ENCODE measurements at regions not wholly inside any gene's neighbourhood (a gene's known extent, or its start where the extent isn't known, plus 50 kb on each side); places are given as distances from the start of the nearest gene placed in this dataset.

DNA sequence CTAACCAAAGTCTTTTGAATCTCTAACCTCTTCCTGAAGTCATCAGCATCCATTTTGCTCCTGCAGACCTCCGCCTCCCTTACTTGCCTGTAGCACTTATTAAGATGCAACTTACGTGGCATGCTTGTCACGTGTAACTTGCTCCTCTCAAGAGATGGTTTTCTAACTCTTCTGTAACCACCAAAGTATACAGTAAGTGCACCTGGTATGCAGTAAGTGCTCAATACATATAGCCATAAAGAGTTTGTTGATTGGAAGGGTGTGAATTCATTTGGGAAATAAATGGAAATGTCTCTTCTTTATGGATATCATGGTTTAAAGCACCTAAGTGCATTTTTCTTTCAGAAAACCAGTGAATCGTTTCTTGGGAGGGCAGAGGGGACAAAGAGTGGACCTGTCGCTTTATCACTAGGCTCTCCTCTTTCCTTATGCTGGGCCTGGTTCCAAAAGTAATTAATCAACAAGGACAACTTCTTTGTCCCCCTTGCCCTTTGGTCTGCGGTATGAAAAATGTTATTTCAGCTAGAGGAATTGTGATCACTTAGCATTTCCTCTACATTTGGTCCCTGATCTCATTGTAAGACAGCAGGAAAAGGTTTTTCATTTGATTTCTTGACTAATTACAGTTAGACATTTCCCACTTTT is 370.0 kb upstream of the SPRED2 start:
- H3K4me3 ChIP-seq (ENCODE audit: low read depth, low read length), result no peak overlapping the region
- TF ChIP-seq, protein P1, sequence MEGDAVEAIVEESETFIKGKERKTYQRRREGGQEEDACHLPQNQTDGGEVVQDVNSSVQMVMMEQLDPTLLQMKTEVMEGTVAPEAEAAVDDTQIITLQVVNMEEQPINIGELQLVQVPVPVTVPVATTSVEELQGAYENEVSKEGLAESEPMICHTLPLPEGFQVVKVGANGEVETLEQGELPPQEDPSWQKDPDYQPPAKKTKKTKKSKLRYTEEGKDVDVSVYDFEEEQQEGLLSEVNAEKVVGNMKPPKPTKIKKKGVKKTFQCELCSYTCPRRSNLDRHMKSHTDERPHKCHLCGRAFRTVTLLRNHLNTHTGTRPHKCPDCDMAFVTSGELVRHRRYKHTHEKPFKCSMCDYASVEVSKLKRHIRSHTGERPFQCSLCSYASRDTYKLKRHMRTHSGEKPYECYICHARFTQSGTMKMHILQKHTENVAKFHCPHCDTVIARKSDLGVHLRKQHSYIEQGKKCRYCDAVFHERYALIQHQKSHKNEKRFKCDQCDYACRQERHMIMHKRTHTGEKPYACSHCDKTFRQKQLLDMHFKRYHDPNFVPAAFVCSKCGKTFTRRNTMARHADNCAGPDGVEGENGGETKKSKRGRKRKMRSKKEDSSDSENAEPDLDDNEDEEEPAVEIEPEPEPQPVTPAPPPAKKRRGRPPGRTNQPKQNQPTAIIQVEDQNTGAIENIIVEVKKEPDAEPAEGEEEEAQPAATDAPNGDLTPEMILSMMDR (conservative IDR thresholded peaks at IDR 0.05; ENCODE audit: low read depth, low read length), result no peak
- DNase-seq (ENCODE audit: low read depth), result no peak

GRCh38 chr2:65800998-65801397 is 368.6 kb upstream of the SPRED2 start:
- peak; percentile 43 for DNase-seq (ENCODE audit: low read depth)
- TF ChIP-seq, protein P1 (conservative IDR thresholded peaks at IDR 0.05; ENCODE audit: low read depth, low read length), result peak; percentile 62

DNA sequence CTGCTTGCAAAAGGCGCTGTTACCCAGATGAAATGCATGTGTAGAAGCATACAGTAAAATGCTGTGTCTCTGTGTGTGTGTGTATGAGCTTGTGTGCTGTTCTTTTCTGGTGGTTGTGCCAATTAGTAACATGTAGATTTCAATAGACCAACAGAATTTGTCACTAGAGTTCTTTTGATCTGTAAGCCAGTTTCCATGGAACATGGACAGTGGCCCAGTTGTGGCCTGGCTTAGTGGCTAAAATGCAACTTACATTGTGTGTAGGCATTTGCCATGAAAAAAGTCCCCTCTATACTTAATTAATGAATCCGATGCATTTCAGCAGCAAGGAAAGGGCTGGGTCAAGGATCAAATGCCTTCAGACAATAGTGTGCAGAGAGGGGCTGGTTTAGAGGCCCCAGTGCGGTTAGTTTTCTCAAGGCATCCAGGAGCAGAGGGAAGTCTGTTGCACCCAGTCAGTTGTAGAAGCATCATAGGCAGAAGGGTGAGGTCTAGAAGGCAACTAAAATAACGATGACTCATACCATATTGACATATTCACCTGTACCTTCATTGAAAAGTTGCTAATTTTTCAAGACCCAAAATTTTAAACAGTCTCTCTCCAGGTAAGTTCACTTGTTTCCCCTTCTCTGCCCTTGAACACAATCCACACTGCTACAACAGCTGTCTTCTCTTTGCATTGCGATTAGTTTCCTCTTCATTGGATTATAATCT is 366.9 kb upstream of the SPRED2 start:
- no peak overlapping the region for H3K4me3 ChIP-seq (ENCODE audit: low read depth, low read length)
- TF ChIP-seq, protein P1 (conservative IDR thresholded peaks at IDR 0.05; ENCODE audit: low read depth, low read length), result no peak
- no peak for DNase-seq (ENCODE audit: low read depth)

More at GRCh38 chr2:65800998-65801397, 368.6 kb upstream of the SPRED2 start:
- H3K4me3 ChIP-seq (ENCODE audit: low read depth, low read length), result no peak overlapping the region

DNA sequence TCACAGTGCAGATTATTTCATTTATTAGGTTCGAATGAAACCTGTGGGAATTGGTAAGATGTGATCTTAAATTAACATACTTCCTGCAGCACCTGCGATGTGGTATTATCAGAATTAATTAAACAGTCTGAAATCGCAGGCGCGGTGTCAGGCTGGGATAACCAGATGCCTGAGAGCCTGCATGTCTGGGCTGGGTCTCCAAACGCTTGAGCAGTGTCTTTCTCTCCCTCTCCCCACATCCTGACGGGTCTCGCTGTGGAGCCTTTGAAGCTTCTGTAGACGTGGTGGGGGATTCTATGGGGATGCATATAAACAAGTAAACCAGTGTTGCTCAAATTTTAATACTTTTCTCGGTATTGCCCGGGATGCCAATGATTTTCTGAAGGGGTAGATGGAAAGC is 366.2 kb upstream of the SPRED2 start:
- no peak for DNase-seq (ENCODE audit: low read depth)
- TF ChIP-seq, protein P1 (conservative IDR thresholded peaks at IDR 0.05; ENCODE audit: low read depth, low read length), result no peak
- no peak overlapping the region for H3K4me3 ChIP-seq (ENCODE audit: low read depth, low read length)

- DNase-seq (ENCODE audit: low read depth), result no peak
- H3K4me3 ChIP-seq (ENCODE audit: low read depth, low read length), result no peak overlapping the region
- TF ChIP-seq, protein P1 (conservative IDR thresholded peaks at IDR 0.05; ENCODE audit: low read depth, low read length), result no peak
These were observed 362.6 kb upstream of the SPRED2 start for GRCh38 chr2:65794994-65795393.

DNA sequence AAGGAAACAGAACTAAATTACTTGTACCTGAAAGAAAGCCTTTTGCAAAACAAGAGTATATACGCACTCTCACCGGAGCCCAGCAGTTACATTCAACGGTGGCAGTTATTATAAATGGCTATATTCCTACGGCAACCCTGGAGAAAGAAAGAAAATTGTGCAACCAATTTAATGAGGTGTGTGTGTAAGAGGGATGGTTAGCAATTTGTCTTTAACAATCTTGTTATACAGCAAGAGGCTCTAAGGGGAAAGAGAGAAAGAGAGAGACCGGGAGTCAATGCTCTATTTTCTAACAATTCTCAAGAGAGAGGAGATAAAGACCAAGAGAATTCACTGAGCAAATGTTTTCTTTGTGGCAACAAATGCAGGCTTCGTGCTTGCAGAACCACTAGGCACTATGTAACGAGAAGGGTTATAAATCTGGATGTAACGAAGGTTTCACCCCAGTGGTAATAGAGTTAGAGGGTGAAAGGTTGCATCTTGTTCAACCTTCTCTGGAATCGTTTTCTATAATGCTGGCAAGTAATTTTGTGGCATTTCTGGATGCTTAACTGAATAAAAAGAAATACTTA is 359.1 kb upstream of the SPRED2 start:
- DNase-seq (ENCODE audit: low read depth), result no peak
- H3K4me3 ChIP-seq (ENCODE audit: low read depth, low read length), result no peak overlapping the region
- TF ChIP-seq, protein P1 (conservative IDR thresholded peaks at IDR 0.05; ENCODE audit: low read depth, low read length), result no peak

DNA sequence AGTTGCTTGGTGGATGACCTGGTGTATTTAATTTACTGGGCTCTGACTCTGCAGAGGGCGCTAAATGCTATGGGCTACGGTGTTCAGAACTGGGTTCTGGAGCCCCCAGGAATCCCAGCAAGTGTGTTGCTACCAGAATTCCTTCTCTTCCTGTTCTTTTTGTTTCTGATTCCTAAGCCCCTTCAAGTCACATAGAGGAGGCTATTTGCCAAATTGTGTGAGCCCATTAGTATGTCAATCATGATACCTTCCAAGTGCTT is 358.2 kb upstream of the SPRED2 start:
- TF ChIP-seq, protein P1 (conservative IDR thresholded peaks at IDR 0.05; ENCODE audit: low read depth, low read length), result no peak
- H3K4me3 ChIP-seq (ENCODE audit: low read depth, low read length), result no peak overlapping the region
- DNase-seq (ENCODE audit: low read depth), result no peak

All from choroid plexus epithelial cell (primary cell).